GM13976 (cell line): ENCODE measurements at regions not wholly inside any gene's neighbourhood (a gene's known extent, or its start where the extent isn't known, plus 50 kb on each side); places are given as distances from the start of the nearest gene placed in this dataset.

Source experiments
- DNase-seq: peaks from one replicate; pipeline ENCODE4 v3.0.0; 2012; ENCODE audit warnings: low spot score
- in situ Hi-C: fragments of 300-500 bp; cut with MboI; formaldehyde crosslinking; loops from one replicate; pipeline ENCODE4 v1.12.0; 2022; ENCODE audit warnings: low sequenced_read_pairs, mixed read lengths, inconsistent platforms; ENCODE audit not compliant: unreplicated experiment
- TF ChIP-seq, protein P1 (sequence below): IDR thresholded peaks from 2 replicates; pipeline ENCODE4 v1.5.1; 2012; ENCODE audit warnings: borderline replicate concordance, mild to moderate bottlenecking; ENCODE audit not compliant: insufficient read depth; ENCODE audit errors: extremely low read depth, missing control alignments, control extremely low read depth

DNA sequence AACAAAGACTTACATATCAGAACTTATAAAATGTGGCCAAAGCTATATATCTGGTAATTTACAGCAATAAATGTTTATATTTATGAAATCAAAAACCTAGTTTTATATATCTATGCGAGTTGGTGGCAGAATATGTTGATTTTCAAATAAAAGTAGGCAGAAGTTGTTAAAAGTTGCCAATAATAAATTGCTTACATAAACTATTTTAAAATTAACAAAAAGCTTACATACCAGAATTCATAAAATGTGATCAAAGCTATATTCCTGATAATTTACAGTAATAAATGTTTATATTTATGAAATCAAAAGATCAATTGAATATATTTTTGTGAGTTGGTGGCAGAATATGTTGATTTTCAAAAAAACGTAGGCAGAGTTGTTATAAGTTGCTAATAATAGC lies 451.8 kb upstream of the KHDRBS2 start:
- TF ChIP-seq, protein P1, sequence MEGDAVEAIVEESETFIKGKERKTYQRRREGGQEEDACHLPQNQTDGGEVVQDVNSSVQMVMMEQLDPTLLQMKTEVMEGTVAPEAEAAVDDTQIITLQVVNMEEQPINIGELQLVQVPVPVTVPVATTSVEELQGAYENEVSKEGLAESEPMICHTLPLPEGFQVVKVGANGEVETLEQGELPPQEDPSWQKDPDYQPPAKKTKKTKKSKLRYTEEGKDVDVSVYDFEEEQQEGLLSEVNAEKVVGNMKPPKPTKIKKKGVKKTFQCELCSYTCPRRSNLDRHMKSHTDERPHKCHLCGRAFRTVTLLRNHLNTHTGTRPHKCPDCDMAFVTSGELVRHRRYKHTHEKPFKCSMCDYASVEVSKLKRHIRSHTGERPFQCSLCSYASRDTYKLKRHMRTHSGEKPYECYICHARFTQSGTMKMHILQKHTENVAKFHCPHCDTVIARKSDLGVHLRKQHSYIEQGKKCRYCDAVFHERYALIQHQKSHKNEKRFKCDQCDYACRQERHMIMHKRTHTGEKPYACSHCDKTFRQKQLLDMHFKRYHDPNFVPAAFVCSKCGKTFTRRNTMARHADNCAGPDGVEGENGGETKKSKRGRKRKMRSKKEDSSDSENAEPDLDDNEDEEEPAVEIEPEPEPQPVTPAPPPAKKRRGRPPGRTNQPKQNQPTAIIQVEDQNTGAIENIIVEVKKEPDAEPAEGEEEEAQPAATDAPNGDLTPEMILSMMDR: no peak
- no peak for DNase-seq
- in situ Hi-C loops: no loop called here

GRCh38 chr6:62721408-62721807 lies 435.4 kb upstream of the KHDRBS2 start:
- in situ Hi-C loops: no loop called here
- TF ChIP-seq, protein P1: no peak
- DNase-seq: no peak

DNA sequence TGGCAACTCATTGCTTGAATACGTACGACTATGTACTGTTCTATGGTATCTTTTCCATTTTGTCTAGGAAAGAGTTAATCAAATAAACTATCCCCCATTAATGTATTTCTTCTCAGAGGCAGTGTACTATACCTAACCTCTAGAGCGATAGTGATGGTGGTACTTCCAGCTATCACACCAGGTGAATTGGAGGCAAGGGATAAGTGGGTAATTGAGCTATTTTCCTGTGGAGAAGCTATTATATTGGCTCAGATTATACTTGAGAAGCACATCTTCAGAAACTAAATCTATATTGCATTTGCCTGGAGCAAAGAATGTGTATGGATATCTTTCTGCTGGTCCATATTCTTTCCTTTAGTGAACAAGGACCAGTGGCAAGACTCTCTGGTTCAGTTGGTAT lies 430.7 kb upstream of the KHDRBS2 start:
- TF ChIP-seq, protein P1: no peak
- in situ Hi-C loops: no loop called here
- DNase-seq: no peak

DNA sequence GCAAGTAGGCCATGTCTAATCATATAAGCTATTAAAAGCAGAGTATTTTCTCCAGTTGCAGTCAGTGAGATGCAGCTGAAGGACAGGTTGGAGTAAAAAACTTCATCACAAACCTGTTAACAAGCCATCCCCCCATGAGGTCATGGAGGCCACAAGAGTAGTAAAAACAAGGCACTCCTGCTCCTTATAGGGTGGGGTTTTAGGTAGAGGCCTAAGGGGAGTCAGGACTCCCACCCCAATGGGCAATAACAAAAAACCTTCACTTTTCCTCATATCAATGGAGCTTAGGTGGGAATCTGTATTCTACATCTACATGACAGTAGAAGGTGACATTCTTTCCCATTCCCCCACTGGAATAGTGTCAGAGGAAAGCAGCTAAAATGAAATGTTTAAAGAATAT lies 428.1 kb upstream of the KHDRBS2 start:
- TF ChIP-seq, protein P1: no peak
- in situ Hi-C loops: no loop called here

GRCh38 chr6:62711750-62712149 lies 425.7 kb upstream of the KHDRBS2 start:
- DNase-seq: no peak
- in situ Hi-C loops: no loop called here
- TF ChIP-seq, protein P1: no peak

More for the DNA sequence above, 428.1 kb upstream of the KHDRBS2 start:
- no peak for DNase-seq

- DNase-seq: no peak
- in situ Hi-C loops: no loop called here
- TF ChIP-seq, protein P1: no peak
These were observed 421.9 kb upstream of the KHDRBS2 start for GRCh38 chr6:62707914-62708313.

- TF ChIP-seq, protein P1: no peak
- no peak for DNase-seq
- in situ Hi-C loops: no loop called here
These were observed 421.1 kb upstream of the KHDRBS2 start for GRCh38 chr6:62707156-62707555.
